ENCODE measurements at regions not wholly inside any gene's neighbourhood (a gene's known extent, or its start where the extent isn't known, plus 50 kb on each side); places are given as distances from the start of the nearest gene placed in this dataset.

GRCh38 chr2:38182492-38183003 lies 106.6 kb upstream of the CYP1B1 start:
- Mint-ChIP-seq H3K27me3 (ENCODE audit: insufficient read depth, unreplicated experiment) (no peaks in the 10 kb centered on the region), H3K4me3 (ENCODE audit: unreplicated experiment) (no peak overlapping the region), H3K36me3 (ENCODE audit: insufficient read depth, unreplicated experiment) (no peaks in the 10 kb centered on the region), H3K27ac (ENCODE audit: unreplicated experiment) (no peak overlapping the region), H3K4me1 (ENCODE audit: low read depth, unreplicated experiment) (peaks cover 7% of the 10 kb centered on the region), H3K9me3 (ENCODE audit: unreplicated experiment) (no peaks in the 10 kb centered on the region)
- H3K27me3 ChIP-seq (replicated peaks; ENCODE audit: control insufficient read depth, insufficient read depth, low read length): no peaks in the 10 kb centered on the region
- ChIA-PET POLR2A (no interaction called here), CTCF (no interaction called here)
- no peak for DNase-seq
- intact Hi-C loops (cut with micrococcal nuclease; ENCODE audit: unreplicated experiment): no loop called here
- no peaks in the 10 kb centered on the region for H3K4me1 ChIP-seq
- no peaks in the 10 kb centered on the region for H3K9me3 ChIP-seq
- H3K4me3 ChIP-seq (ENCODE audit: low read depth, low read length): no peak overlapping the region
- H3K36me3 ChIP-seq (ENCODE audit: control insufficient read depth, insufficient read depth, low read length): no peaks in the 10 kb centered on the region
- no peak for TF ChIP-seq CTCF (IDR thresholded peaks at IDR 0.05; ENCODE audit: insufficient read depth in 1 of 2, low read depth in 1 of 2, low read length in 1 of 2, severe bottlenecking in 1 of 2, unreplicated experiment in 1 of 2)
- no TSS peak for BruUV-seq (replicated peaks)

- H3K27me3 Mint-ChIP-seq (ENCODE audit: insufficient read depth, unreplicated experiment): no peaks in the 10 kb centered on the region
- intact Hi-C loops (cut with micrococcal nuclease; ENCODE audit: unreplicated experiment): no loop called here
- no peaks in the 10 kb centered on the region for H3K9me3 ChIP-seq
- no peaks in the 10 kb centered on the region for H3K4me1 ChIP-seq
- H3K36me3 ChIP-seq (ENCODE audit: control insufficient read depth, insufficient read depth, low read length): no peaks in the 10 kb centered on the region
- no peak overlapping the region for H3K27ac Mint-ChIP-seq (ENCODE audit: unreplicated experiment)
- H3K36me3 Mint-ChIP-seq (ENCODE audit: insufficient read depth, unreplicated experiment): no peaks in the 10 kb centered on the region
- H3K27me3 ChIP-seq (replicated peaks; ENCODE audit: control insufficient read depth, insufficient read depth, low read length): no peaks in the 10 kb centered on the region
- no TSS peak for BruUV-seq (replicated peaks)
- H3K4me3 ChIP-seq (ENCODE audit: low read depth, low read length): no peak overlapping the region
- no peak for TF ChIP-seq CTCF (IDR thresholded peaks at IDR 0.05; ENCODE audit: insufficient read depth in 1 of 2, low read depth in 1 of 2, low read length in 1 of 2, severe bottlenecking in 1 of 2, unreplicated experiment in 1 of 2)
- DNase-seq: no peak
- H3K4me3 Mint-ChIP-seq (ENCODE audit: unreplicated experiment): no peak overlapping the region
- peaks cover 7% of the 10 kb centered on the region for H3K4me1 Mint-ChIP-seq (ENCODE audit: low read depth, unreplicated experiment)
- CTCF ChIA-PET: no interaction called here
- no peaks in the 10 kb centered on the region for H3K9me3 Mint-ChIP-seq (ENCODE audit: unreplicated experiment)
- POLR2A ChIA-PET: no interaction called here
Measured at GRCh38 chr2:38181806-38182491, 106.0 kb upstream of the CYP1B1 start.

- H3K4me3 ChIP-seq (ENCODE audit: low read depth, low read length): no peak overlapping the region
- TF ChIP-seq CTCF (IDR thresholded peaks at IDR 0.05; ENCODE audit: insufficient read depth in 1 of 2, low read depth in 1 of 2, low read length in 1 of 2, severe bottlenecking in 1 of 2, unreplicated experiment in 1 of 2): no peak
- H3K9me3 ChIP-seq: no peaks in the 10 kb centered on the region
- Mint-ChIP-seq H3K36me3 (ENCODE audit: insufficient read depth, unreplicated experiment) (no peaks in the 10 kb centered on the region), H3K4me3 (ENCODE audit: unreplicated experiment) (no peak overlapping the region), H3K27me3 (ENCODE audit: insufficient read depth, unreplicated experiment) (no peaks in the 10 kb centered on the region), H3K9me3 (ENCODE audit: unreplicated experiment) (no peaks in the 10 kb centered on the region), H3K4me1 (ENCODE audit: low read depth, unreplicated experiment) (peaks cover 7% of the 10 kb centered on the region), H3K27ac (ENCODE audit: unreplicated experiment) (no peak overlapping the region)
- ChIA-PET POLR2A (no interaction called here), CTCF (no interaction called here)
- intact Hi-C loops (cut with micrococcal nuclease; ENCODE audit: unreplicated experiment): no loop called here
- H3K27me3 ChIP-seq (replicated peaks; ENCODE audit: control insufficient read depth, insufficient read depth, low read length): no peaks in the 10 kb centered on the region
- DNase-seq: no peak
- H3K4me1 ChIP-seq: no peaks in the 10 kb centered on the region
- no TSS peak for BruUV-seq (replicated peaks)
- no peaks in the 10 kb centered on the region for H3K36me3 ChIP-seq (ENCODE audit: control insufficient read depth, insufficient read depth, low read length)
Measured at GRCh38 chr2:38180754-38181153, 104.8 kb upstream of the CYP1B1 start.
